ENCODE measurements at regions not wholly inside any gene's neighbourhood (a gene's known extent, or its start where the extent isn't known, plus 50 kb on each side); places are given as distances from the start of the nearest gene placed in this dataset.
"Not testable (repeated sequence)": the region's sequence is repeated elsewhere in the genome, so short reads cannot be mapped to it uniquely, and the experiment has no call there.

DNA sequence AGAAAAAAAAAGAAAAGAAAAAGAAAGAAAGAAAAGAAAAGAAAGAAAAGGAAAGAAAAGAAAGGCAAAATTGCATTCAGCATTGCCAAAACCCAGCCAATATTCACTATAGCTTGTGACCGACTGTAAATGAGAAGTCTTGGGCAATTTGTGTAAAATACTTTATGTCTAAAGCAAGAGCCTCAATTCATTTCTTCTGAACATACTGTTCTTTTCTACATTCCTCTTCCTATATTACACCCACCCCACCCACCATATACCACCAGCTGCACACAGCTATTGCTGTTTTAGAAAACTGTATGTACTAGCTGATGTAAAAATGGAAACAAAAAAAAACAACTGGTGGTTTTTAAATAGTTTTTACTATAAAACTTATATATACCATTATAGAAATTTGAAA is 156.9 kb upstream of the TTC29 start:
- no peak for DNase-seq (ENCODE audit: low spot score)

DNA sequence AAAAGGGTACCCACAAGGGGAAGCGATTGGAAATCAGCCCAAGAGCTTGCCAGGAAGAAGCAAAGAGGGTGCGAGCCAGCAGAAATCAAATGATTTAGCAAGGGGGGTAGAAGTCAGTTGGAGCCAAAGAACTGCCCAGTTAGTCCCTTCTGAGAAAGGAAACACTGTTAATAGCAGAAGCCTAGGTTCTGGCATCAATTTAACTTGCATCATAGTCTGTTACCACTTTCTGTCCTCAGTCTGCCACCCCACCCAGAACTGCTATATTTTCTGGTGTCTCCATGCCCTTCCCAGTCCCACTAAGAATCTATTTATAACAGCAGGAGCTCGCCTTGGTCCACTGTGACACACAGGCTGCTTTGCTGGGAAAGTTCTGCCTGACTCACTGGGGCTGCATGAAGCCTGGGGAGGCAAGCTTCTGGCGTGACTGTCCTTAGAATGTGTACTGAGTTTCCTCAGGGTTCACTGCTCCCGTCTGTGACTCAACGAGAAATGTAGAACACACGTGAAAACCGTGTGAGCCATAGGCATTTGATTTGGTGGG is 157.8 kb upstream of the TTC29 start:
- no peak for DNase-seq (ENCODE audit: low spot score)

DNA sequence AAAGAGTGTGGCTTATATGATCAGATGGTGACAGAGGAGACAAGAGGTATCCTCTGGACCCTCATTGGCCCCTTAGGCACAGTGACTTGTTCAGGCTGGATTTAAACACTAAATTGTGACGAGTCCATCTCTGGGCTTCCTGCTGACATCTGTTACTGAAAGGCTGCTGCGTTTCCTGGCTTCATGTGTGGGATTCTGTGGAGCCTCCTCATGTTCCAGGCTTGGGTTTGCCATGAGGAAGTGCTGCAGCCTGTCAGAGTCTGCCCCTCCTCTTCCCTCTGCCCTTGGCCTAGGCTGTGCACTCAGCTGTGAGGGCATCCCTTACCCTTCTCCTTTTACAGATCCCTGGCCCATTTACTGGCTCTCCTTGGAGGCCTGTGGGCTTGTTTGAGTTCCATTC is 159.1 kb upstream of the TTC29 start:
- no peak for DNase-seq (ENCODE audit: low spot score)

DNA sequence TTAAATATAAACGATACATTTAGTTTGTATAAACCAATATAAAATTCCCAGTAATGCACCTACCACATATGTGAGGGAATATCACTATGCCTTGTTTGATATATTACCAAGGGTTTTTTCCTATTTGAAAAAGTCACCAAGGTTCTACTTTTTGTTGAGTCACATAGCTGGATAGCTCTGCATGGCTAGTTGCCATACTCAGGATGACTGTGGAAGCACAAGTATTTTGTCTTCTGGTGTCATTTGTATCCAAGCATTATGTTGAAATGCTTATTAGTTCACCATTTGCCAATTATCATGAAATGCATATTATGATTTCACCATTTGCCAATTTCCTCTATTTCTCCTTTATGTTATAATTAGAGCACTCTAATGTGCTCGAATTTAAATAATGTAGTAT is 162.7 kb upstream of the TTC29 start:
- no peak for DNase-seq (ENCODE audit: low spot score)

DNA sequence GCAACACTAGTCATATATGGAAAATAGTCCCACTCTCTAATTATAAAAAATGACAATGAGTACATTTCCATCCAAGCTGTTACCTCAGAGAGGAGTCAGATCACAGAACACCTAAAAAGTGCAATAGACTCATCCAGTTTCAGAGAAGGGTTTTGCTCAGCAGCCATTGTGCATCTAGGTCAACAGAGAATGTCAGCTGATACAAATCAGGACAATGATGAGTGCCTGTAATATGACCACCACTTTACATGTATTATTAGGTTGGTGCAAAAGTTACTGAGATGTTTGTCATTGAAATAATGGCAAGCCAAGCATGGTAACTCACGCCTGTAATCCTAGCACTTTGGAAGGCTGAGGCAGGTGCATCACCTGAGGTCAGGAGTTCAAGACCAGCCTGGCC is 164.1 kb upstream of the TTC29 start:
- DNase-seq (ENCODE audit: low spot score), result no peak

DNA sequence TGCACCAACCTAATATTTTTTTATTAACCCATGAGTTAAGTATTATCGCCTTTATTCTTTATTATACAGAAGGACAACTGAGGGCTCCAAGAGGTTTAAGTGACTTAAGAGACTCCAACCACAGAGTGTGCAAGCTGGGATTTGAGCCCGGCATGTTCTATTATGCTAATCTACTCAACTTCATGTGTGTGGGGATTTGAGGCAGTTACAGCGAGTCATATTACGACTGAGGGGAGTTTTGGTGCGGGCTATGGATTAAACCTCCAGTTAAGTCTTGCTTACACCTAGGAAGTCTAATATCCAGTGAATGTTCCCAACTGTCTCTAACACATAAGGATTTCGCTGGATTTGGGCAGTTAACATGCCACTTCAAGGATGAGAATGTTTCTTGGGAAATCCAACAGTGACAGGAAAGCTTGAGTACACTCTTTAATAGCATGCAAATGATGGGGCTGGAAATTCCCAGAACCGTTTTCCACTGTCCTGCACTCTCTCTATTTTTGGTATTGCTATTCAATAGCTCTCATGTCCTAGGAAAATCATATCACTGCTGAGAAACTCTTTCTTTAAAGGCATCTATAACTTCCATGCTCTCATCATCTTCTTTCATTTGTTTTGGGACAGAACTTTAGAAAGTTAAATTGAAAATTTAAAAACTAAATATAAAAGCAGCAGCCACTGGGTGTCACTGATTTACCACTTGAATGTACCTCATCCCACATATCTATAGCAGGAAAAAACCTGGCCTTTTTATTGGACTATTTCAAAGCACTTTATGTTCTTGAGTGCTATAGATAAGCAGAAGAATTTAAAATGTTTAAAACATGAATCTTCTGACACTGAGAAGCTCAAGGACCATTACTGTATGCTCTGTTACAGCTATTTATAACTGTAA is 165.1 kb upstream of the TTC29 start:
- DNase-seq (ENCODE audit: low spot score), result no peak

DNA sequence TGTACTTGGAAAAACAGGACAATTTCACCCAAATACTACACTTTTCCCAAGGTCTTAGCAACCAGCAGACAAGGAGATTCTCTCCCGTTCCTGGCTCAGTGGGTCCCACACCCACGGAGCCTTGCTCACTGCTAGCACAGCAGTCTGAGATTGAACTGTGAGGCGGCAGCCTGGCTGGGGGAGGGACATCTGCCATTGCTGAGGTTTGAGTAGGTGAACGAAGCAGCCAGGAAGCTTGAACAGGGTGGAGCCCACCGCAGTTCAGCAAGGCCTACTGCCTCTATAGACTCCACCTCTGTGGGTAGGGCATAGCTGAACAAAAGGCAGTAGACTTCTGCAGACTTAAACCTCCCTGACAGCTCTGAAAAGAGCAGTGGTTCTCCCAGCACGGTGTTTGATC is 166.5 kb upstream of the TTC29 start:
- DNase-seq (ENCODE audit: low spot score), result not testable (repeated sequence)

DNA sequence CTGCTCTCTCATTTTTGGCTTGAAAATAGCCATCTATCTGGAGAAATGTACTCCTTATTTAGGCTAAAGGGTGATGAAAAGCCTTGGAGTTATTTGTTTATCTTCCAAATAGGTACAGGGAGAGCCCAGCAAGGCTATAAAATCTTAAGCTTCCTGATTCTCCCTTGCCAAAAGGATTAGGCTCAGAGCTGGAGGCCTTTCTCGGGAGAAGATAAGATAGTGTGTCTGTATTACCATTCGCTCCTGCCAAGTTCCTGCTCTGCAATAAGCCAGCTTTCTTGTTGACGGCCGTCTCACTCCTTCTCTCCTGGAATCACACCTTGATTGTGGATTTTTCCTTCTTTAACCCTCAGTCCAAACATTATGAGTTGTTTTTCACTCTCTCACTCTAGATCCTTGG is 171.8 kb upstream of the TTC29 start:
- no peak for DNase-seq (ENCODE audit: low spot score)

DNA sequence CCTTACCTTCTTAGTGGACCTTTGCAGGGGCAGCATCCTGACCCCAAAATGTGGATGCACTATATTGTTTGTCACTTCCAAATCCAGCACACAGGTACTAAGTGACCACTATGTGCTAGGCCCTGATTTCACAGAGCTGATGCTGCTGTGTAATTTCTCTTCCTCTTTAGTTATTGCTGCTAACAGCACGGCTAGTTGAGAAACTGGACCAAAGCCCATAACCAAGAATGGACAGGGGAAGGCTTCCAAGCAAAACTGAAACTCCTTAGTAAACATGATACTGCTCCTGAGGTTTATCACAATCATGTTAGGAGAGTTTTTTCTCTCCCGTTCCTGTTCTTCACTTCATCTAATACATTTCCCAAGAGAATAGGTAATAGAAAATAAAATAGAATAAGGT is 172.9 kb upstream of the TTC29 start:
- no peak for DNase-seq (ENCODE audit: low spot score)

DNA sequence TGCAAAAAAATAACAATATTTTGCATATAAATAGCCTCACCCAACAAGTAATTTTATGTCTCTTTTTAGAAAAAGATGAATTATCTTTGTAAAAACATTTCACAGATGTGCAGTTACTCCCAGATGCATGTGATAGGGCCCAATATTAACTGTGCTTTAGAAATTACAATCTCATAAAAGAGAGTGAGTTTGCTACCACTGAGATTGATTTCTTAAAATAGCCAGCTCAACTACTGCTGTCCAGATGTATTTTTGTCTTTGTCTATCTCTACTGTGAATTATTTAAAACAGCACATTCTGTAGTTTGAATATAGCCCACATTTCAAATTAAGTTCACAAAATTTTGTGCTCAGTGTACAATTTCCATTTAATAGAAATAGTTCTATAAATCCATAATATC is 177.0 kb upstream of the TTC29 start:
- no peak for DNase-seq (ENCODE audit: low spot score)

DNA sequence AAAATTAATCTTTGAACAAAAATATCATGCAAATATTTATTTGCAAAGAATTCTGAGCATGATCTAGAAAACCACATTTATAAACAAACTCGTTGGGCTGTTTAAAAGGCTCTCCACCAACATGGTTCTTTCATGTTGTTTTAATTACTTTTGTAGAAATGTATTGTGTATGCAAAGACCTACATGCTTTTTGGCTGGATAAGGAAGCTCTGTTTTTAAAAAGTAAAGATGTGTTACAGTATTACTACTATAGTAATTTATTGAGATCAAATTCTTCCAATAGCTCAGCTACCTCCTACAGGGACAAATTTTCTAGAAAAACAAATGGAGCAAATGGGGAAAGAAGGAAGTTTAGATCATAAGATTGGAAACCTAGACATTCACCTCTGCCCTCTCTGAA is 177.5 kb upstream of the TTC29 start:
- no peak for DNase-seq (ENCODE audit: low spot score)

DNA sequence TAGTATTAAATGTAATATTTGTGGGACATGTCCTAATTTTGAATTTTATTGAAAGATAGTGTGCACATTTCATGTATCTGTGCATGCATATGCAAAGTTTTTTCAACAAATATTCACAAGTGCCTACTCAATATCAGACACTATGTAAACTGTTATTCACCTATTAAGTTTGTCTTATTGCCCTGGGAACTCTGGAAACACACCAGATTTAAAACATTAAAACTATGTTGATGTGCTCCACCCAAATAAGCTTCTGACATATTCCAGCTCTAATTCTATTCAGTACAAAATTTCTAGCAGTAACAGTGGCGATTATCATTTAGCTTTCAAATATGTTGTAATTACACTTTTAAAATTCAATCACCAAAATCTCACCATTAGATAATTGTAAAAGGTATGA is 183.1 kb upstream of the TTC29 start:
- no peak for DNase-seq (ENCODE audit: low spot score)

DNA sequence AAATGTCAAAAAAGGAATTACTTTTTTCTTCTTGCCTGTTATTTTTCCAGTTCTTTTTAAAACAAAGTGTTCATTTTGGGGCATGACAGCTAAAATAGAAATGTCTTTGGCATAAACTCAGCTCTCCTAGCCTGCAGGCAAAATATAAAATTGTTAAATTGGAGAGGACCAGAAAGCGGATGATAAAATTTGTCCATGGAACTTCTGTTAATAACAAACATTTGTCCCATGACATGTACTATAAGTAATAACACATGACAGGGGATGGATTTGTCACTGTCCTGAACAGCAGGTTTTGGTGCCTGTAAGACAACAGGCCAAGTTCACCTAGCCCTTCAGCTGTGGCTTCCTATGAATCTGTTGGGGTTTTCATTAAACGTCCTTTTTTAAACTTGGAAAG is 184.0 kb upstream of the TTC29 start:
- DNase-seq (ENCODE audit: low spot score), result no peak

DNA sequence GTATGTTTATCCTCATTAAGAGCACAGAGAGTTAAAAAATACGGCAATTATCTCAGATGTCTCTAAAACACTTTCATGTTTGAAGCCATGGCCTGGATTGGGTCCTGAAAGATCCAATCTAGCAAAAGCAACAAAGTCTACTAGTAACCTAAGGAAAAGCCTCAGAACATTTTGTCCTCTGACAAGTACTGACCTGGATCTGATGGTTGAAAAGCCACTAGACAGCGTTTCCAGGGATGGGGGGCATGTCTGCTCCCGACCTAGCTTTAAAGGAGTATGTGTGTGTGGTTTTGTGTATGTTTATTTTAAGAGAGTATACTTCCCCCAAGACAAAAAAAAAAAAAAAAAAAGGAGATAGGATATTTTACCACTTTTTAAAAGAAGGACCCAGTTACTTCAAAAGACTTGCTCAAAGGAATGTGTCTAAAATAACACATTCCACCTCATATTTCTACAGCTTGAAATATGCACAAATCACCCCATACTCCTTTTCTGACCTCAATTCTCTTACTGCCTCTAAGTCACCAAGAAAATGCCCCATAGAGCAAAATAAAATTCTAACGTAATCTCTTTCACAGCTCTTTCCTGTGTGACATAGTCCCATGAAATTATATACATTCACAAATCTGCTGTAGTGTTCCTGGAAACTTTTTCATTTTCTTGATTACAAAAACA is 189.0 kb upstream of the TTC29 start:
- DNase-seq (ENCODE audit: low spot score), result no peak

DNA sequence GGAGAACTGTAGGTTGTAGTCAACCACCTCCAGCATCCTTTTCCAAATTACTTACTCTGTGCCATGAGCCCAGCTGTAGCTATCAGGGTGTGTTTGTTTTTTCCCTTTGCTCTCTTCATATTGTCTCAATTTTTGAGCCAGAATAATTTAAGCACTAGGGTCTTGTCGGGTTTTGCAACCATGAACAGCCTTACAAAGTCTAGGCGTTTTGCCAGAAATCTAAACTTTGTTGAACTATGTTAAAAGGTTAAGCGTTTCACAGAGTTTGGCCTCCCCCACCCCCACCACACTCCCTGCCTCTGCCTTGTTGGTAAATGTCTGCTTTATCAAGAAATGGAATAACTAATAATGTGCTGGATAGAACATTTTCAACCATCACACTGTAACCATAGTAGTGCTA is 190.6 kb upstream of the TTC29 start:
- no peak for DNase-seq (ENCODE audit: low spot score)

DNA sequence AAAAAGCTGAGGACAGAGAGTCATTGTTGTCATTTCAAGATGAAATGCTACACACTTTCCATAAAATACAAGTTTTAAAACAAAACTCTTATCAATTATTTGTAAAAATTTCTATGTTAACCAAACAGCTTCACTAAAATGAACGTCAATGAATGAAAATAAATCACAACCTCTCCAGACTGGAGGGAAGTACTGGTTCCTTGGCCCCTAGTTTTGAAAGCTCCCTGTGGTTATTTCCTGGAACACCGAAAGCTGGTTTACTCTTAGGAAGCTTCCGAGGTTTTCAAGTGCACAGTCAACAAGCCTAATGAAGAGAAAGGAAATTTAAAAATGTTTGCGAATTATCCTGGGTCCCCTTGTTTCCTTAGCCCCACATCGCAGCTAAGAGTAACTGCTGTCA is 191.1 kb upstream of the TTC29 start:
- DNase-seq (ENCODE audit: low spot score), result no peak

DNA sequence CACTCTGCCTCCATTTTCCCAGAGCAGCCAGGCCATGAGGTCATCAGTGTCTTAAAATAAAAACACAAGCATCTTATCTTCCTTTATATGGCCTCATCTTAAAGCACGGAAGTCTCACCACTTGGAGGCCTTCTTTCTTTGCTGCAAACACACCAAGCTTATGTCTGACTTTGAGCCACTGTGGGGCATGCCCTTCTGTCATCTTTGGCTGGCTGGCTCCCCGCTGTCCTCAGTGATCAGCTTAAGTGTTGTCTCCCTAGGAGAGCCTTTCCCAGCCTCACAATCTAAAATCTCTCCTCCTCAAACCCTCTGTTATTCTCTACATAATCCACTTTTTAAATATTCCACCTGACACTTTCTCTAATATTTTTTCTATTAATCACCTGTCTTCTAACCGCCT is 191.6 kb upstream of the TTC29 start:
- DNase-seq (ENCODE audit: low spot score), result no peak

DNA sequence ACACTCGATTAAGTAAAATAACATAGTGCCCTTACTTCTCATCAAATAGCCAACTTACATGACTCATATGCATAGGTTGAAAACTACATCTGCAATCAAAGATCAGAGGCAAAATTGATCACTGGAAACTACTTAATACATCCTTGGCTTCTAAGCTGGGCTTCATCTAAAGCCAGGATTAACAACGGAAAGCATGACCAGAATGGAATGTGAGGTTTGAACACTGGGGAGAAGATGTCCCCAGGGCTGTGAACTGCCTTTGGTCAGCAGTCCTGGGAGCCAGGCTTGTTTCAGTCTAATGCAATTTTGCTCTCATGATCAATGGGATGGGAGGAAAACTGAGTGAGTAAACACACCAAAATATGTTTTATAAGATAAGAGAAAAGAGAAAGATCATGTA is 192.5 kb upstream of the TTC29 start:
- DNase-seq (ENCODE audit: low spot score), result no peak

DNA sequence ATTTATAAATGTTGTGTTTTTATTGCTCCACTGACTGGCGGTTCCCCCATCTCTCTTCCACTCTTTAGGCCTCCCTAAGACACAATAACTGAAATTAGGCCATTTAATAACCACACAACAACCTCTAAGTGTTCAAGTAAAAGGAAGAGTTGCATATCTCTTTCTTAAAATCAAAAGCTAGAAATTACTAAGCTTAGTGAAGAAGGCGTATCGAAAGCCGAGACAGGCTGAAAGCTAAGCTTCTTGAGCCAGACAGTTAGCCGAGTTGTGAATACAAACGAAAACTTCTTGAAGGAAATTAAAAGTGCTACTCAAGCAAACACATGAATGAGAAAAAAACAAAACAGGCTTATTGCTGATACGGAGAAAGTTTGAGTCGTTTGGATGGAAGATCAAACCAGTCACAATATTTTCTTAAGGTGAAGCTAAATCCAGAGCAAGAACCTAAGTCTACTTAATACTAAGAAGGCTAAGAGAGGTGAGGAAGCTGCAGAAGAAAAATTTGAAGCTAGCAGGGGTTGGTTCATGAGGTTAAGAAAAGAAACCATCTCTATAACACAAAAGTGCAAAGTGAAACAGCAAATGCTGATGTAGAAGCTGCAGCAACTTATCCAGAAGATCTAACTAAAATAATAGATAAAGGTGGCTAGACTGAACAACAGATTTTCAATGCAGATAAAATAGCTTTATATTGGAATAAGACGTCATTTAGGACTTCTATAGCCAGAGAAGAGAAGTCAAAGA is 194.0 kb upstream of the TTC29 start:
- no peak for DNase-seq (ENCODE audit: low spot score)

DNA sequence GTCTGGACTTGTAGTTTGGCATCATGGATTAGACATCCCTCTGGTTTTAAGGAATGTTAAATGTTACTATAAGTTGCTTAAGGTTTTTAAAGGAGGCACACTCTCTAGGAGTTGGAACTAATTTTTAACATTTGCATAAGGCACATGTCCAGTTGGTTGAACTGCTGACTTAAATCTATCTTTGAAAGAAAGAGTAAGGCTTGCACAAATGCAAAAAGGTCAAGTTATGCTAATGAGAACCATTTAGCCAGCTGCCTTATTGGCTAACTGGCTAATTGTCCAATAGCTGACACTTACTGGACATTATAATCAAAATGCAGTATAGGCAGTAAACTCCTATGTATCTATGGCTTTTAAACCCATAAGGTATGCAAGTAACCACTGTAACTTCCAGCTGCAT is 206.1 kb upstream of the TTC29 start:
- no peak for DNase-seq (ENCODE audit: low spot score)

DNA sequence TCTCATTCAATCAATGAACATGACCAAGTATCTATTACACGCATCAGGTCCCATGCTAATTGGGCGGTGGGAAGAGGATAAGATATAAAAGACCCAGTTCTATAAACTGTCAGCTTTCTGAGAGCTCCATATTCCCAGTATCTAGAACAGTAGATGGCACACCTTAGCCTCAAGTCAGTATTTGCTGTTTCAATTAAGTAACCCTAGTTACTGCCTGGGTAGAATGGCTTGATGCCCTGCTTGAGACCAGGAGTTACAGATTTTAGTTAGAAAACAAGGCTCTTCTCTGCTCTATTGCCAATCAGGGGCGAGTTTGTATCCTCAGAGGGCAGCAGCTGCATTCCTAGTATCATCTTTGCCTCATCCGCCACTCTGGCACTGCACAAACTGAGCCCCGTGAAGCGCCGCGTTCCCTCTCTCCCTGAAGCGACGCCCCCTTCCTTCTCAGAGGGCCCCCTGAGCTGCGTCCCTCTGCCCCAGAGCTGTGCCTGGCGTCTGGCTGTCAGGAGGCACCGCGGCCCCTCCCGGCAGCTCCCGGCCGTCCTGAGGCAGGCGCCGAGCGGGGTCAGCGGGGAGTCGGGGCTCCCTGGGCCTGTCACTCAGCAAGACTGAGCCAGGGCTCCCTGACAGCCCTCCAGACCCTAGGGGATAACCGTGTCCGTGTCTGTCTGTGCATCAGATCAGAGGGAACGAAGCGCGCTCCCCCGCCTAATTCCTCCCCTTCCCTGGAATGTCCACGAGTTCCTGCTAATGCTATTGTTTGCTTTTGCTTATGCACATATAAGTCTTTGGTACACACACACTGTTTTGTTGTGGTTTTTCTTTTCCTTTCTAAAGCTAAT is 212.4 kb upstream of the TTC29 start:
- DNase-seq (ENCODE audit: low spot score), result no peak
